H9 (cell line): ENCODE measurements at regions not wholly inside any gene's neighbourhood (a gene's known extent, or its start where the extent isn't known, plus 50 kb on each side); places are given as distances from the start of the nearest gene placed in this dataset.

Experiments
- DNase-seq: peaks from one replicate; pipeline ENCODE4 v3.0.0-alpha.2; 2017
- H2AFZ ChIP-seq: one replicate; pipeline ENCODE4 v1.6.1; 2013; ENCODE audit warnings: mild to moderate bottlenecking, low read length, control low read depth, moderate library complexity
- H2AK5ac ChIP-seq: 2 replicates; pipeline ENCODE4 v1.6.1; 2013; ENCODE audit warnings: low read length, control low read depth, mixed read lengths; ENCODE audit not compliant: insufficient read length
- H2BK120ac ChIP-seq: one replicate; pipeline ENCODE4 v1.6.1; 2013; ENCODE audit warnings: low read depth, mild to moderate bottlenecking, low read length, control low read depth, inconsistent platforms; ENCODE audit not compliant: poor library complexity, severe bottlenecking
- H2BK12ac ChIP-seq: 2 replicates; pipeline ENCODE4 v1.6.1; 2013; ENCODE audit warnings: low read length, control low read depth, mixed read lengths, low read depth; ENCODE audit not compliant: insufficient read length
- H2BK15ac ChIP-seq: 2 replicates; pipeline ENCODE4 v1.6.1; 2013; ENCODE audit warnings: low read depth, low read length, control low read depth
- H2BK20ac ChIP-seq: one replicate; pipeline ENCODE4 v1.6.1; 2013; ENCODE audit warnings: low read depth, mild to moderate bottlenecking, low read length, control low read depth, inconsistent platforms; ENCODE audit not compliant: poor library complexity, severe bottlenecking
- H2BK5ac ChIP-seq: 2 replicates; pipeline ENCODE4 v1.6.1; 2013; ENCODE audit warnings: low read length, control low read depth, mixed read lengths; ENCODE audit not compliant: insufficient read length
- H3K14ac ChIP-seq: 2 replicates; pipeline ENCODE4 v1.6.1; 2013; ENCODE audit warnings: low read length, control low read depth; ENCODE audit not compliant: insufficient read depth
- H3K18ac ChIP-seq: 2 replicates; pipeline ENCODE4 v1.6.1; 2013; ENCODE audit warnings: low read depth, mild to moderate bottlenecking, mixed read lengths, low read length, control low read depth; ENCODE audit not compliant: insufficient read length
- H3K23ac ChIP-seq: 2 replicates; pipeline ENCODE4 v1.6.1; 2013; ENCODE audit warnings: low read length, control low read depth, mixed read lengths, low read depth; ENCODE audit not compliant: insufficient read length
- H3K23me2 ChIP-seq: 2 replicates; pipeline ENCODE4 v1.6.1; 2013; ENCODE audit warnings: low read depth, mild to moderate bottlenecking, mixed read lengths, low read length, control low read depth; ENCODE audit not compliant: insufficient read length, poor library complexity, severe bottlenecking
- H3K27ac ChIP-seq: 2 replicates; pipeline ENCODE4 v1.5.1; 2013; ENCODE audit warnings: low read length, control low read depth, mixed read lengths, low read depth; ENCODE audit not compliant: insufficient read length
- H3K27me3 ChIP-seq: 2 replicates; pipeline ENCODE4 v1.6.1; 2013; ENCODE audit warnings: low read length, control low read depth, inconsistent platforms; ENCODE audit not compliant: insufficient read depth
- H3K4ac ChIP-seq: 2 replicates; pipeline ENCODE4 v1.6.1; 2013; ENCODE audit warnings: low read depth, mild to moderate bottlenecking, control low read depth, inconsistent platforms, low read length, moderate library complexity
- H3K4me1 ChIP-seq: 2 replicates; pipeline ENCODE4 v1.6.1; 2013; ENCODE audit warnings: low read length, control low read depth, inconsistent platforms; ENCODE audit not compliant: insufficient read depth
- H3K4me2 ChIP-seq: 2 replicates; pipeline ENCODE4 v1.6.1; 2013; ENCODE audit warnings: low read length, control low read depth, mixed read lengths; ENCODE audit not compliant: insufficient read length, insufficient read depth
- H3K56ac ChIP-seq: 2 replicates; pipeline ENCODE4 v1.6.1; 2013; ENCODE audit warnings: low read depth, mild to moderate bottlenecking, mixed read lengths, low read length, control low read depth; ENCODE audit not compliant: insufficient read length
- H3K79me1 ChIP-seq: 2 replicates; pipeline ENCODE4 v1.6.1; 2013; ENCODE audit warnings: low read depth, mild to moderate bottlenecking, moderate library complexity, low read length, control low read depth, inconsistent platforms; ENCODE audit not compliant: insufficient read depth, poor library complexity, severe bottlenecking
- H3K79me2 ChIP-seq: 2 replicates; pipeline ENCODE4 v1.6.1; 2013; ENCODE audit warnings: low read length, control low read depth, inconsistent platforms; ENCODE audit not compliant: insufficient read depth
- H3K9ac ChIP-seq: 2 replicates; pipeline ENCODE4 v1.6.1; 2013; ENCODE audit warnings: low read length, control low read depth, mixed read lengths; ENCODE audit not compliant: insufficient read length; ENCODE audit errors: extremely low read depth
- H3K9me3 ChIP-seq: one replicate; pipeline ENCODE4 v1.6.1; 2013; ENCODE audit warnings: low read depth, low read length, inconsistent platforms; ENCODE audit not compliant: control insufficient read depth
- H3T11ph ChIP-seq: one replicate; pipeline ENCODE4 v1.6.1; 2013; ENCODE audit warnings: mild to moderate bottlenecking, low read length, control low read depth, inconsistent platforms
- H4K20me1 ChIP-seq: one replicate; pipeline ENCODE4 v1.6.1; 2013; ENCODE audit not compliant: control insufficient read depth, insufficient read length, insufficient read depth
- H4K5ac ChIP-seq: 2 replicates; pipeline ENCODE4 v1.6.1; 2013; ENCODE audit warnings: low read depth, mild to moderate bottlenecking, mixed read lengths, low read length, control low read depth; ENCODE audit not compliant: insufficient read length
- H4K8ac ChIP-seq: replicated peaks from 2 replicates; pipeline ENCODE4 v1.6.1; 2013; ENCODE audit warnings: low read length, control low read depth, mixed read lengths, low read depth; ENCODE audit not compliant: insufficient read length
- H4K91ac ChIP-seq: 2 replicates; pipeline ENCODE4 v1.6.1; 2013; ENCODE audit warnings: low read depth, mild to moderate bottlenecking, moderate library complexity, mixed read lengths, low read length, control low read depth; ENCODE audit not compliant: insufficient read length
- H3K27ac Mint-ChIP-seq, 3 experiments: 2 replicates in 2 of 3; 3 replicates in 1 of 3; pipeline ENCODE4 v1.8.0; 2020 to 2021; ENCODE audit warnings: mixed read lengths in 3 of 3, mild to moderate bottlenecking in 1 of 3, moderate library complexity in 1 of 3
- H3K27me3 Mint-ChIP-seq: 2 replicates; pipeline ENCODE4 v1.8.0; 2021; ENCODE audit warnings: low read depth, mild to moderate bottlenecking, moderate library complexity, mixed read lengths
- H3K36me3 Mint-ChIP-seq, 3 experiments: 2 replicates in 2 of 3; 3 replicates in 1 of 3; pipeline ENCODE4 v1.8.0; 2020 to 2021; ENCODE audit warnings: low read depth in 3 of 3, mixed read lengths in 3 of 3; ENCODE audit not compliant: insufficient read depth in 1 of 3
- H3K4me1 Mint-ChIP-seq, 2 experiments: 2 replicates each; pipeline ENCODE4 v1.8.0; 2020; ENCODE audit warnings: mixed read lengths in 2 of 2
- H3K4me3 Mint-ChIP-seq, 2 experiments: 2 replicates in 1 of 2; 3 replicates in 1 of 2; pipeline ENCODE4 v1.8.0; 2020 to 2021; ENCODE audit warnings: mild to moderate bottlenecking in 2 of 2, mixed read lengths in 2 of 2, moderate library complexity in 1 of 2
- H3K9me3 Mint-ChIP-seq, 2 experiments: 2 replicates in 1 of 2; 3 replicates in 1 of 2; pipeline ENCODE4 v1.8.0; 2020; ENCODE audit warnings: mild to moderate bottlenecking in 2 of 2, mixed read lengths in 2 of 2, moderate library complexity in 1 of 2
- CTCF ChIP-seq: fragments of 200-600 bp; sonication (generic); conservative IDR thresholded peaks from 3 replicates; pipeline ENCODE4 v1.8.0; 2021; ENCODE audit warnings: antibody characterized with exemption, mild to moderate bottlenecking
- WGBS: extraction: QIAGEN DNeasy Blood & Tissue Kit; methylation state at CpG from one replicate; pipeline ENCODE4 v1.1.7; 2013; ENCODE audit warnings: missing lambda C conversion rate, low lambda C conversion rate, mixed read lengths; ENCODE audit not compliant: insufficient read length; ENCODE audit errors: extremely low coverage; 5-methylcytosine and 5-hydroxymethylcytosine counted together

DNA sequence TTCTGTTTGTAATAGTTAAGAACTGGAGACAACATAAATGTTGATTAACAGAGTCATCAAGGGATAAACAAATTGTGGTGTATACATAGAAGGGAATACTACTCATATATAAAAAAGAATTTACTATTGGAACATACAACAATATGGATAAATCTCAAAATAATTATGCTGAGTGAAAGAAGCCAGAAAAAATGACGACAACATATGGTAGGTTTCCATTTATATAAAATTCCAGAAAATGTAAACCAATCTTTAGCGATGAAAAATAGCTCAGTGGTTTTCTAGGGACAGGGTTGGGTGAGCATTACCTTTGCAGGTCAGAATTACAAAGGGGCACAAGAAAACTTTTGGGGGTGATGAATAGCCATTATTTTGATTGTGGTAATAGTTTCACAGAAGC, 431.6 kb downstream of the PTPRU start:
- Histone ChIP-seq H3K4me2 (no peak overlapping the region), H2AK5ac (no peak overlapping the region), H2BK12ac (no peak overlapping the region), H3K9ac (no peak overlapping the region), H3K4me1 (no peaks in the 10 kb centered on the region; the same call in none of the 2 replicates), H2BK5ac (no peak overlapping the region), H2BK15ac (no peak overlapping the region), H3K9me3 (no peaks in the 10 kb centered on the region), H3K23me2 (no peaks in the 10 kb centered on the region), H4K5ac (no peak overlapping the region), H3K79me1 (no peaks in the 10 kb centered on the region), H3K27ac (no peak overlapping the region), H3K27me3 (no peaks in the 10 kb centered on the region), H3K23ac (no peak overlapping the region), H2BK120ac (no peak overlapping the region), H3K79me2 (no peaks in the 10 kb centered on the region), H2BK20ac (no peak overlapping the region), H4K91ac (no peak overlapping the region), H3K4ac (no peak overlapping the region), H3T11ph (no peak overlapping the region), H4K20me1 (no peaks in the 10 kb centered on the region), H3K18ac (no peak overlapping the region), H3K14ac (no peak overlapping the region), H4K8ac (no peak overlapping the region), H3K56ac (no peak overlapping the region), H2AFZ (no peak overlapping the region)
- H3K4me1 Mint-ChIP-seq, result peaks cover 24 to 32% of the 10 kb centered on the region in 2 experiments
- DNase-seq, result no peak
- H3K27me3 Mint-ChIP-seq, result no peaks in the 10 kb centered on the region
- no CpG with 5 or more reads among the region's 2 CpGs for WGBS
- no peak overlapping the region for H3K4me3 Mint-ChIP-seq
- H3K9me3 Mint-ChIP-seq, result peaks cover 4 to 5% of the 10 kb centered on the region in 2 experiments; a peak in 4 of 5 replicates
- TF ChIP-seq CTCF, result no peak
- H3K27ac Mint-ChIP-seq, result no peak overlapping the region
- H3K36me3 Mint-ChIP-seq, result peaks cover 0 to 5% (median 0%) of the 10 kb centered on the region in 3 experiments; a peak in 2 of 7 replicates
